ENCODE measurements at regions not wholly inside any gene's neighbourhood (a gene's known extent, or its start where the extent isn't known, plus 50 kb on each side); places are given as distances from the start of the nearest gene placed in this dataset.

- TF ChIP-seq CTCF (conservative IDR thresholded peaks at IDR 0.05; ENCODE audit: low read length), result no peak
- TF ChIP-seq EZH2phosphoT487 (IDR thresholded peaks at IDR 0.05; ENCODE audit: borderline replicate concordance, low read depth, low read length), result no peak
Measured at GRCh38 chr5:155507363-155507762, 493.8 kb downstream of the KIF4B start.
